ENCODE measurements at regions not wholly inside any gene's neighbourhood (a gene's known extent, or its start where the extent isn't known, plus 50 kb on each side); places are given as distances from the start of the nearest gene placed in this dataset.

DNA sequence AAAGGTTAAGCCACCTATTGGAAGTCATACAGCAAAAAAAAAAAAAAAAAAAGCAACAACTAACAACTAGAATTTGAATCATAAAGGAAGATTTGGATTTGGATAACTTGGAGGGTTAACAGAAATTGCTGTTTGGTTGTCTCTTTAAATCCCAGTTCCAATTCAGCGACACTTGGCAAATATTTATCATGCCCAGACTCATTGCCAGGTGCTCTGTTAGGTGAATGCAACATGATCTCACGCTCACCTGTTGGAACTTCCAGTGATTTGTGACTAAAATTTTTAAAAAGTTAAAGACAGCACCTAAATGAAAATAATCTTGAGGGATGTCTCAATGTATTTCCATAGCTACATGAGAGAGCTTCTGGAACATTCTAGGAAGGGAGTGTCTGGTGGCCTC is 103.7 kb downstream of the TBX3 start:
- POLR2A ChIA-PET = no interaction called here
- no peak for ATAC-seq
- no peaks in the 10 kb centered on the region for H3K36me3 Mint-ChIP-seq (ENCODE audit: low read depth)
- H3K27me3 Mint-ChIP-seq = peaks cover 3% of the 10 kb centered on the region
- H3K4me1 Mint-ChIP-seq (ENCODE audit: low read depth) = no peaks in the 10 kb centered on the region
- CTCF ChIA-PET = no interaction called here
- TF ChIP-seq, protein P1, sequence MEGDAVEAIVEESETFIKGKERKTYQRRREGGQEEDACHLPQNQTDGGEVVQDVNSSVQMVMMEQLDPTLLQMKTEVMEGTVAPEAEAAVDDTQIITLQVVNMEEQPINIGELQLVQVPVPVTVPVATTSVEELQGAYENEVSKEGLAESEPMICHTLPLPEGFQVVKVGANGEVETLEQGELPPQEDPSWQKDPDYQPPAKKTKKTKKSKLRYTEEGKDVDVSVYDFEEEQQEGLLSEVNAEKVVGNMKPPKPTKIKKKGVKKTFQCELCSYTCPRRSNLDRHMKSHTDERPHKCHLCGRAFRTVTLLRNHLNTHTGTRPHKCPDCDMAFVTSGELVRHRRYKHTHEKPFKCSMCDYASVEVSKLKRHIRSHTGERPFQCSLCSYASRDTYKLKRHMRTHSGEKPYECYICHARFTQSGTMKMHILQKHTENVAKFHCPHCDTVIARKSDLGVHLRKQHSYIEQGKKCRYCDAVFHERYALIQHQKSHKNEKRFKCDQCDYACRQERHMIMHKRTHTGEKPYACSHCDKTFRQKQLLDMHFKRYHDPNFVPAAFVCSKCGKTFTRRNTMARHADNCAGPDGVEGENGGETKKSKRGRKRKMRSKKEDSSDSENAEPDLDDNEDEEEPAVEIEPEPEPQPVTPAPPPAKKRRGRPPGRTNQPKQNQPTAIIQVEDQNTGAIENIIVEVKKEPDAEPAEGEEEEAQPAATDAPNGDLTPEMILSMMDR (IDR thresholded peaks at IDR 0.05) = no peak
- H3K27ac Mint-ChIP-seq = no peak overlapping the region
- H3K4me3 Mint-ChIP-seq = no peak overlapping the region
- H3K9me3 Mint-ChIP-seq = no peaks in the 10 kb centered on the region
- intact Hi-C loops (cut with micrococcal nuclease) = no loop called here
- DNase-seq = no peak

DNA sequence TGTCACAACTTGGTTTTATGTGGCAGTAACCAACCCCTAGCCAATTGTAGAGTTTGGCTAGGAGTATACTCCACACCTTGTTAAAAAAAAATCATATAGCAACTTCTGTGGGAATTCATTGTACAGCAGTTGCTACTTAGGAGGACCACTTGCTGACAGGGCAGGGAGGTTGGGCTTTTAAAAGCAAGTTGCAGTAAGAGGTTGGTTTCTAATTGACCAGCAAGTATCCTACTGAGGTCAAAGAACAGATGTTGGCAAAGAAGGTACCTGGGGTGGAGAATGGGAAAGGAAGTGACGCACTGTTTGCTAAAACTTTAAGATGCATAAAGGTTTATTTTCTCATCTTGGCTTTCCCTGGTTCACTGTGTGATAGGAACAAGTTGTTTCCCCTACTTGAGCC is 104.6 kb downstream of the TBX3 start:
- H3K36me3 Mint-ChIP-seq (ENCODE audit: low read depth) = no peaks in the 10 kb centered on the region
- ChIA-PET CTCF (no interaction called here), POLR2A (no interaction called here)
- DNase-seq = no peak
- TF ChIP-seq, protein P1 (IDR thresholded peaks at IDR 0.05) = no peak
- no peaks in the 10 kb centered on the region for H3K9me3 Mint-ChIP-seq
- intact Hi-C loops (cut with micrococcal nuclease) = no loop called here
- no peak overlapping the region for H3K27ac Mint-ChIP-seq
- no peak for ATAC-seq
- no peak overlapping the region for H3K4me3 Mint-ChIP-seq
- peaks cover 3% of the 10 kb centered on the region for H3K27me3 Mint-ChIP-seq
- H3K4me1 Mint-ChIP-seq (ENCODE audit: low read depth) = no peaks in the 10 kb centered on the region

DNA sequence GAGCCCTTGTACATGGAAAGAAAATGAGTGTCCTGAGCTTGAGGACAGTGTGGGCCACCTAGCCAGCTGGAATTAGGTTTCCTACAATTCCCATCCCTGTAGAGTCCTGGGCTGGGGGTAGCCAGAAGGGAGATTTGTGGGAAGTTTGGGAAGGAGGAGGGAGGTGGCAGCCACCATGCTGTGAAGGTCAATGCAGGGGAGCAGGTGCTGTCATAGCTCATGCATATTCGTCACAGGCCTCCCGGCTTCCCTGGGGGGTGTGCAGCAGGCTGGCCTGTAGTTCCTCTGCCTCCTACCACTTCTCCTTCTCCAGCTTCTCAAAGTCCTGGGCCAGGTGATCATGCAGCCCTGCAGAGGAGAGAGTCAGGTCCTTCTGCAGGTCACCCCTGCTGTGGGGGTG is 121.3 kb downstream of the TBX3 start:
- no peak overlapping the region for H3K27ac Mint-ChIP-seq
- no peaks in the 10 kb centered on the region for H3K4me1 Mint-ChIP-seq (ENCODE audit: low read depth)
- TF ChIP-seq, protein P1 (IDR thresholded peaks at IDR 0.05) = no peak
- no peaks in the 10 kb centered on the region for H3K9me3 Mint-ChIP-seq
- H3K36me3 Mint-ChIP-seq (ENCODE audit: low read depth) = no peaks in the 10 kb centered on the region
- H3K27me3 Mint-ChIP-seq = peaks cover 1% of the 10 kb centered on the region
- intact Hi-C loops (cut with micrococcal nuclease) = no loop called here
- ATAC-seq = no peak
- H3K4me3 Mint-ChIP-seq = no peak overlapping the region
- ChIA-PET POLR2A (no interaction called here), CTCF (no interaction called here)
- DNase-seq = no peak

DNA sequence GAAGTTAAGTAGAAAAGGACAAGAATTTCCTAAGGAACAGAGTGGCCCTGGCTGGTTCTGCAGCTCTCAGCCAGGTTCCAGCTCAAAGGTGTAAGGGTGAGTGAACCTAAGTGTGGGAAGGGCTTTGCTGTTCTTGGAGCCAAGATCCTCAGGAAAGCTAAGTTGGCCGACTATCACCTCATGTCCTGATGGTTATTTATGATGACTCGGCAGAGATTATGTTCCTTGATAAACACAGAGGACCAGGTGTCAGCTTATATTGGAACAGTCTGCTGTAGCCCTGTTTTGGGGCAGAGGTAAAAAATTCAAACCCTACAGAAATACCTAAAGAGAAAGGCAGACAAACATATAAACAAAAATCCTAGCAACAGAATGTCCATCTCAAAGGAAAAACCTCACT is 128.5 kb downstream of the TBX3 start:
- Mint-ChIP-seq H3K36me3 (ENCODE audit: low read depth) (no peaks in the 10 kb centered on the region), H3K9me3 (no peaks in the 10 kb centered on the region), H3K4me1 (ENCODE audit: low read depth) (no peaks in the 10 kb centered on the region), H3K4me3 (no peak overlapping the region), H3K27me3 (peaks cover 5% of the 10 kb centered on the region), H3K27ac (no peak overlapping the region)
- ATAC-seq (no peak), DNase-seq (no peak)
- CTCF ChIA-PET = no interaction called here
- intact Hi-C loops (cut with micrococcal nuclease) = no loop called here
- POLR2A ChIA-PET = no interaction called here
- TF ChIP-seq, protein P1 (IDR thresholded peaks at IDR 0.05) = no peak

DNA sequence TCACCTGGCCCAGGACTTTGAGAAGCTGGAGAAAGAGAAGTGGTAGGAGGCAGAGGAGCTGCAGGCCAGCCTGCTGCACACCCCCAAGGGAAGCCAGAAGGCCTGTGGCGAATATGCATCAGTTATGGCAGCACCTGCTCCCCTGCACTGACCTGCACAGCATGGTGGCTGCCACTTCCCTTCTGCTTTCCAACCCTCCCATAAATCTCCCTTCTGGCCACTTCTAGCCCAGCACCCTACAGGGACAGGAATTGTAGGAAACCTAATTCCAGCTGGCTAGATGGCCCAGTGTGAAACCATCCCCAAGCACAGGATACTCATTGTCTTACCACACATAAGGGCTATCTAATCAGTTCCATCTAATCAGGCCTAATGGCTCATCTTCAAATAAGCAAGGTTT is 136.3 kb downstream of the TBX3 start:
- H3K4me3 Mint-ChIP-seq = no peak overlapping the region
- no peak overlapping the region for H3K27ac Mint-ChIP-seq
- H3K36me3 Mint-ChIP-seq (ENCODE audit: low read depth) = no peaks in the 10 kb centered on the region
- H3K4me1 Mint-ChIP-seq (ENCODE audit: low read depth) = no peaks in the 10 kb centered on the region
- no peak for DNase-seq
- ChIA-PET CTCF (no interaction called here), POLR2A (no interaction called here)
- H3K27me3 Mint-ChIP-seq = no peaks in the 10 kb centered on the region
- TF ChIP-seq, protein P1 (IDR thresholded peaks at IDR 0.05) = no peak
- no peaks in the 10 kb centered on the region for H3K9me3 Mint-ChIP-seq
- ATAC-seq = no peak
- intact Hi-C loops (cut with micrococcal nuclease) = no loop called here
